Mesothelial cell of epicardium (in vitro differentiated cells): ENCODE measurements at regions not wholly inside any gene's neighbourhood (a gene's known extent, or its start where the extent isn't known, plus 50 kb on each side); places are given as distances from the start of the nearest gene placed in this dataset.

Experiments
- DNase-seq, 2 experiments: peaks; one replicate each; pipeline ENCODE4 v3.0.0; 2021; ENCODE audit warnings: low spot score in 2 of 2; ENCODE audit not compliant: unreplicated experiment in 2 of 2
- H3K27ac Mint-ChIP-seq: 2 replicates; pipeline ENCODE4 v1.8.0; 2021; ENCODE audit warnings: mixed read lengths
- H3K27me3 Mint-ChIP-seq: 2 replicates; pipeline ENCODE4 v1.8.0; 2021; ENCODE audit warnings: low read depth, mixed read lengths
- H3K36me3 Mint-ChIP-seq: 2 replicates; pipeline ENCODE4 v1.8.0; 2021; ENCODE audit warnings: mixed read lengths
- H3K4me1 Mint-ChIP-seq: 2 replicates; pipeline ENCODE4 v1.8.0; 2021; ENCODE audit warnings: mixed read lengths
- H3K4me3 Mint-ChIP-seq: 2 replicates; pipeline ENCODE4 v1.8.0; 2021; ENCODE audit warnings: mild to moderate bottlenecking, moderate library complexity, mixed read lengths
- H3K9me3 Mint-ChIP-seq: 2 replicates; pipeline ENCODE4 v1.8.0; 2021; ENCODE audit warnings: mixed read lengths
- TF ChIP-seq, protein P1 (sequence below): fragments of 200-600 bp; sonication (generic); IDR thresholded peaks from one replicate; pipeline ENCODE4 v1.5.0; 2021; ENCODE audit warnings: antibody characterized with exemption; ENCODE audit not compliant: unreplicated experiment

DNA sequence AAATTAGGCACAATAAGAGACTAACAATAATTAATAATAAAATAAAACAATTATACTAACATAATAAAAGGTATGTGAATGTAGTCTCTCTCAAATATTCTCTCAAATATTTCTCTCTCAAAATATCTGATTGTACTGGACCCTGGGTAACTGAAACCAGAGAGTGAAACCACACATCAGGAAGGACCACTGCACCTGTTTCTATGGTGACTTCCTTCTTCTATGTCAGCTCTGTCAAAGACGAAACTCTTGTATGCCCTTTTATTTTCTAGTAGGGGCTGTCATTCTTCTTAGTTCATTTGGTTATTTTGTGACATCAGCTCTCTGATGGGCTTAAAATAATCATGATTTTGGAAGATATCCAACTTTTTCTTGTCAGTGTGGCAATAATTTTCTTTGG, 428.0 kb upstream of the TPK1 start:
- Mint-ChIP-seq H3K4me1 (no peaks in the 10 kb centered on the region), H3K36me3 (no peaks in the 10 kb centered on the region), H3K9me3 (peaks cover 28% of the 10 kb centered on the region), H3K27me3 (no peaks in the 10 kb centered on the region), H3K4me3 (no peak overlapping the region), H3K27ac (no peak overlapping the region)
- no peak for DNase-seq
- TF ChIP-seq, protein P1, sequence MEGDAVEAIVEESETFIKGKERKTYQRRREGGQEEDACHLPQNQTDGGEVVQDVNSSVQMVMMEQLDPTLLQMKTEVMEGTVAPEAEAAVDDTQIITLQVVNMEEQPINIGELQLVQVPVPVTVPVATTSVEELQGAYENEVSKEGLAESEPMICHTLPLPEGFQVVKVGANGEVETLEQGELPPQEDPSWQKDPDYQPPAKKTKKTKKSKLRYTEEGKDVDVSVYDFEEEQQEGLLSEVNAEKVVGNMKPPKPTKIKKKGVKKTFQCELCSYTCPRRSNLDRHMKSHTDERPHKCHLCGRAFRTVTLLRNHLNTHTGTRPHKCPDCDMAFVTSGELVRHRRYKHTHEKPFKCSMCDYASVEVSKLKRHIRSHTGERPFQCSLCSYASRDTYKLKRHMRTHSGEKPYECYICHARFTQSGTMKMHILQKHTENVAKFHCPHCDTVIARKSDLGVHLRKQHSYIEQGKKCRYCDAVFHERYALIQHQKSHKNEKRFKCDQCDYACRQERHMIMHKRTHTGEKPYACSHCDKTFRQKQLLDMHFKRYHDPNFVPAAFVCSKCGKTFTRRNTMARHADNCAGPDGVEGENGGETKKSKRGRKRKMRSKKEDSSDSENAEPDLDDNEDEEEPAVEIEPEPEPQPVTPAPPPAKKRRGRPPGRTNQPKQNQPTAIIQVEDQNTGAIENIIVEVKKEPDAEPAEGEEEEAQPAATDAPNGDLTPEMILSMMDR: no peak

DNA sequence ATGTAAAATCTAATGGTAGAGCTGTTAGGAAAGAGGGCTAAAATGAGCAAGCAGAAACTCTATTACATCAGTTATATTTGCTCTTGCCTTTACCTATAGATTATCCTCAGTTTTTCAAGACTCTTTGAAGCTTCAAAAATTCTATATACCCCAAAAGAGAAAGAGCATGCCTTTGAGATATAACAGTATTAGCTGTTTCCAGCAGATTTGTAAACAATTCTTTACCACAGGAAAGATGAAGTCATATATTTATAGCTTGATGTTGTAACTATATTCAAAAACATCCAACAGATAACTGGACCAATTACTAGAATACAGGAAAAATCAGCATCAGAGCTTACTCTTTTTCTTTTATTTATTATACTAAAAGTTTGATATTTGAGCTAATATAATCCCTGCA, 416.2 kb upstream of the TPK1 start:
- TF ChIP-seq, protein P1: no peak
- H3K4me3 Mint-ChIP-seq: no peak overlapping the region
- no peaks in the 10 kb centered on the region for H3K4me1 Mint-ChIP-seq
- DNase-seq: no peak
- H3K9me3 Mint-ChIP-seq: peaks cover 15% of the 10 kb centered on the region
- no peaks in the 10 kb centered on the region for H3K27me3 Mint-ChIP-seq
- no peak overlapping the region for H3K27ac Mint-ChIP-seq
- no peaks in the 10 kb centered on the region for H3K36me3 Mint-ChIP-seq

DNA sequence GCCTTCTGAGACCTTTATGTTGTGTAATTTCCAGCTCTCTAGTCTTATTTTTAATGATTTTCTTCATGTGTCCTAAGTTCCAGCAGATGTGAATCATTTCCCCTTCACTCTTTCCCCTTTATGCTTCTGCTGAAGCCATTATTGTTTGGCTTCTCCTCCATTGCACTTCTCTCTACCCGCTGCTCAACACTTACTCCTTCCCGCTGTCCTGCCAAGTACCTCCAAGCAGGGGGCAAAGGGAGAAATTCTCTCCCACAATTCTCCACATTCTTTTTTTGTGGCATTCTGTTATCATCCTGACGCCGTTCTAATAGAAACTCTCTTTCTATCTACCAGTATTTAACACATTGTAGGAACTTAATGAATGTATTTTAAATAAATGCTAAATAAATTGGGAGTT, 388.9 kb upstream of the TPK1 start:
- no peak for DNase-seq
- TF ChIP-seq, protein P1: no peak
- Mint-ChIP-seq H3K36me3 (no peaks in the 10 kb centered on the region), H3K27ac (no peak overlapping the region), H3K9me3 (peaks cover 6% of the 10 kb centered on the region), H3K27me3 (no peaks in the 10 kb centered on the region), H3K4me1 (no peaks in the 10 kb centered on the region), H3K4me3 (no peak overlapping the region)

DNA sequence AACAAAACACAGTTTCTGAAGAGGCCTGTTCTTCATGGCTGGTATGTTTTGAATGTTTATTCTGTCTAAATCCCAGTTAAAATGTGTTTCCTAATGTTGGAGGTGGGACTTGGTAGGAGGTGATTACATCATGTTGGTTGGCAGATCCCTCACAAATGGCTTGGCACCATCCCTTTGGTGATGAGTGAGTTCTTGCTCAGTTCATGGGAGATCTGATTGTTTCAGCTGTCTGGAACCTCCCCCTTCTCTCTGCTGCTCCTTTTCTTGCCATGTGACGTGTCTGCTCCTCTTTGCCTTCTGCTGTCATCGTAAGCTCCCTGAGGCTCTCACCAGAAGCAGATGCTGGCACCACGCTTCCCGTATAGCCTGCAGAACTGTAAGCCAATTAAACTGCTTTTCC, 383.6 kb upstream of the TPK1 start:
- peaks cover 34% of the 10 kb centered on the region for H3K9me3 Mint-ChIP-seq
- no peaks in the 10 kb centered on the region for H3K36me3 Mint-ChIP-seq
- no peak overlapping the region for H3K4me3 Mint-ChIP-seq
- no peaks in the 10 kb centered on the region for H3K27me3 Mint-ChIP-seq
- TF ChIP-seq, protein P1: no peak
- H3K27ac Mint-ChIP-seq: no peak overlapping the region
- no peak for DNase-seq
- no peaks in the 10 kb centered on the region for H3K4me1 Mint-ChIP-seq

DNA sequence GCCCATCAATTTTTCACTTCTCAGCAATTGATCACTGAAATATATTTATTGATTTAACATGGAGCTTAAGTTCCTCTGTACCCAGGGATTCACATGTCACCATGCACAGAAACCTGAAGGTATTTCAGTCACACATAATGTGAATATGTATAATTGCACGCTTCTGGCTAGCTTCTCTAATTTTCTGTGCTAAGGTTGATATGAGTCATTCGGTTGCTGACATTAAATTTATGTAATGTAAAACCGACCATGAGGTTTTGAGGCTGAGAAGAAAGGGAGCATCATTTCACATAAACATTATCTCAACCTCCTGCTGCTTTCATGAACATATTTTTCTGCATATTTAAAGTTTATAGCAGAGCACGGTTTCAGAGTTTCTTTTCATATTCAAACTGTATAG, 381.0 kb upstream of the TPK1 start:
- no peaks in the 10 kb centered on the region for H3K4me1 Mint-ChIP-seq
- no peak for DNase-seq
- no peak overlapping the region for H3K4me3 Mint-ChIP-seq
- no peak overlapping the region for H3K27ac Mint-ChIP-seq
- no peaks in the 10 kb centered on the region for H3K36me3 Mint-ChIP-seq
- H3K27me3 Mint-ChIP-seq: no peaks in the 10 kb centered on the region
- TF ChIP-seq, protein P1: no peak
- H3K9me3 Mint-ChIP-seq: peaks cover 35% of the 10 kb centered on the region

DNA sequence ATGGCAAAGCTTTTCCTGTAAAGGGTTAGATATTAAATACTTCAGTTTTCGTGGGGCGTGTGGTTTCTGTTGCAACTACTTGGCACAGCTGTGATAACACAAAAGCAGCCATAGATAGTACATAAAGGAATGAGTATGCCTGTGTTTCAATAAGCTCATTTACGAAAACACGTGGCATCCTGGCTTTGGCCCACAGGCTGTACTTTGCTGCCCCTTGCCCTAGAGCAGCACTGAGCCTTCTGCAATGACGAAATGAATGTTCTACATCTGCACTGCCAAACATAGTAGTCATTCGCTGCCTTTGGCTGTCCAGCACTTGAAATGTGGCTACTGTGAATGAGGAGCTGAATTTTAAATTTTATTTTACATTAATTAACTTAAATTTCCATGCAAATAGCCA, 376.2 kb upstream of the TPK1 start:
- no peaks in the 10 kb centered on the region for H3K36me3 Mint-ChIP-seq
- no peaks in the 10 kb centered on the region for H3K27me3 Mint-ChIP-seq
- H3K9me3 Mint-ChIP-seq: peaks cover 28% of the 10 kb centered on the region
- no peak overlapping the region for H3K4me3 Mint-ChIP-seq
- DNase-seq: no peak
- TF ChIP-seq, protein P1: no peak
- no peaks in the 10 kb centered on the region for H3K4me1 Mint-ChIP-seq
- H3K27ac Mint-ChIP-seq: no peak overlapping the region
